ENCODE measurements at regions not wholly inside any gene's neighbourhood (a gene's known extent, or its start where the extent isn't known, plus 50 kb on each side); places are given as distances from the start of the nearest gene placed in this dataset.
"Not testable (repeated sequence)": the region's sequence is repeated elsewhere in the genome, so short reads cannot be mapped to it uniquely, and the experiment has no call there.

DNA sequence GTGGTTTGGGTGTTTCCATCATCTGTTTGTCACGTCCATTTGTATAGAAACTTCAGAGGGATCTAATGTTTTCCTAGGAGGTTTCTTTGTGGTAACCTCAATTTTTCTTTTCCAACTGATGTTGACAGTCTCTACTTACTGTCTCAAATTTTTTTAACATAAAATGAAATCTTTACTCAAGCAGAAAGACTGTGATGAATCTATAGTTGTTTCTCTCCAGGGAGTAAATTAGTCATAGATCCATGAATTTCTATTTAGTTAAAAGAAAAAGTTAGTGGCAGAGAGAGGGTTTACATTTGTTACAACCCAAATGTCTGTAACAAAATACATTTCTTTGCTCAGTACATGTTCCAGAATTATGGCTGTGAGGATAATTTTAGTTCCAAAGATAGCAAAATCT is 161.6 kb downstream of the DISP1 start:
- H3K27me3 Mint-ChIP-seq (ENCODE audit: low read depth), result no peaks in the 10 kb centered on the region
- H3K4me3 Mint-ChIP-seq, result no peak overlapping the region
- H3K9me3 Mint-ChIP-seq, result peaks cover 2% of the 10 kb centered on the region
- H3K36me3 Mint-ChIP-seq (ENCODE audit: low read depth), result peaks cover 3% of the 10 kb centered on the region
- TF ChIP-seq, protein P1, sequence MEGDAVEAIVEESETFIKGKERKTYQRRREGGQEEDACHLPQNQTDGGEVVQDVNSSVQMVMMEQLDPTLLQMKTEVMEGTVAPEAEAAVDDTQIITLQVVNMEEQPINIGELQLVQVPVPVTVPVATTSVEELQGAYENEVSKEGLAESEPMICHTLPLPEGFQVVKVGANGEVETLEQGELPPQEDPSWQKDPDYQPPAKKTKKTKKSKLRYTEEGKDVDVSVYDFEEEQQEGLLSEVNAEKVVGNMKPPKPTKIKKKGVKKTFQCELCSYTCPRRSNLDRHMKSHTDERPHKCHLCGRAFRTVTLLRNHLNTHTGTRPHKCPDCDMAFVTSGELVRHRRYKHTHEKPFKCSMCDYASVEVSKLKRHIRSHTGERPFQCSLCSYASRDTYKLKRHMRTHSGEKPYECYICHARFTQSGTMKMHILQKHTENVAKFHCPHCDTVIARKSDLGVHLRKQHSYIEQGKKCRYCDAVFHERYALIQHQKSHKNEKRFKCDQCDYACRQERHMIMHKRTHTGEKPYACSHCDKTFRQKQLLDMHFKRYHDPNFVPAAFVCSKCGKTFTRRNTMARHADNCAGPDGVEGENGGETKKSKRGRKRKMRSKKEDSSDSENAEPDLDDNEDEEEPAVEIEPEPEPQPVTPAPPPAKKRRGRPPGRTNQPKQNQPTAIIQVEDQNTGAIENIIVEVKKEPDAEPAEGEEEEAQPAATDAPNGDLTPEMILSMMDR (IDR thresholded peaks at IDR 0.05; ENCODE audit: unreplicated experiment in 3 of 3), result no peak
- peak overlapping the region; percentile 46 to 89 (median 72) for H3K27ac Mint-ChIP-seq
- H3K4me1 Mint-ChIP-seq, result peaks cover 46% of the 10 kb centered on the region

DNA sequence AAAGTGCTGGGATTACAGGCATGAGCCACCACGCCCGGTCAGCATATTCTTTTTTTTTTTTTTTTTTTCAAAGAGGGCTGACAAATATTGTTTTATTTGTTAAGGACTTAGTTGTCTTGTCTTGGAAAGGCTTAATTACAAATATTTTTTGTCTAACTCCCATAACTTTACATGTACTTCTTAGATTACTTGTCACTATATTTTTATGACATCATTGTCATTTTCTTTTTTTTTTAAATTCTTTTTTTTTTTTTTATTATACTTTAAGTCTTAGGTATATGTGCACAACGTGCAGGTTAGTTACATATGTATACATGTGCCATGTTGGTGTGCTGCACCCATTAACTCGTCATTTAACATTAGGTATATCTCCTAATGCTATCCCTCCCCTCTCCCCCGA is 162.5 kb downstream of the DISP1 start:
- not testable (repeated sequence) for H3K4me3 Mint-ChIP-seq; H3K27me3 Mint-ChIP-seq (ENCODE audit: low read depth); H3K27ac Mint-ChIP-seq; H3K9me3 Mint-ChIP-seq; H3K36me3 Mint-ChIP-seq (ENCODE audit: low read depth)
- peaks cover 44% of the 10 kb centered on the region for H3K4me1 Mint-ChIP-seq

DNA sequence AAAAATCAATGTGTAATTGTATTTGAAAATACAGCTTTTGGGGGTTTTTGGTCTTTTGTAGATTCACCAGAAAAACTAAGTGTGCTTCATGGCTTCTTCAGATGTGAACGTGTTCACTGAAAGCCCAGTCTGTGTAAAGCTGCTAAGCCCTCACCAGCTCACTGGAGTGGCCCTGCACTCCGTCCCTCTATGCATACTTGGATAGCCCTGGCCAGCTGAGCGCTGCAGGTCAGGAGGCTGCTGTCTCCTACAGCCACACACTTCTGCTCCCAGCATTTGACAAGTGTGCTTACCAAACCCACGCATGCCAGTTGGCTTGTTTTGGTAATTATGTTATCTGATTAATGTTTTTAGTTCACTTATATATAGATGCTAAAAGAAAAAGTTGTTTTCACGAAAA is 163.5 kb downstream of the TLR5 start:
- Mint-ChIP-seq H3K36me3 (ENCODE audit: low read depth) (peaks cover 8% of the 10 kb centered on the region), H3K4me1 (peaks cover 29% of the 10 kb centered on the region), H3K27me3 (ENCODE audit: low read depth) (no peaks in the 10 kb centered on the region), H3K9me3 (peaks cover 2% of the 10 kb centered on the region), H3K27ac (peak overlapping the region in 1 of 3 experiments; percentile 62), H3K4me3 (no peak overlapping the region)
- TF ChIP-seq, protein P1 (IDR thresholded peaks at IDR 0.05; ENCODE audit: unreplicated experiment in 3 of 3), result no peak

DNA sequence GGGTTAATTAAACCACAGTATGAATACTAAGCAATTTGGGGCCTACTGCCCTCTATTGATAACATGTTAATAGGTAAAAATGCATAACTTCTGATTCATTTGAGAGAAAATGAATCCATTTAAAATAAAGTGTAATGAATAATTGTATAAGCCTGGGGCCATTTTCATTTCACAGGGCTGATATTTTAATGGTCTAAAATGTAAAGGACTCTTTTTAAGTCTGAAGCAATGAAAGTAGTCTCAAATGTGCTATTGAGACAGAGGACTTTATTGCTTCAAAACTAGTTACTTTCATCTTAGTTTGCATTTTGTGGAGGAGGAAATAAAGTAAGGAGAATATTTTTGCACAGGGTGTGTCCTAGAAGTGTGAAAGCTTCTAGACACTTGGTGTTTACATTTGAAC is 155.4 kb downstream of the TLR5 start:
- Mint-ChIP-seq H3K9me3 (no peaks in the 10 kb centered on the region), H3K4me3 (no peak overlapping the region), H3K27ac (no peak overlapping the region), H3K27me3 (ENCODE audit: low read depth) (no peaks in the 10 kb centered on the region), H3K36me3 (ENCODE audit: low read depth) (peaks cover 16% of the 10 kb centered on the region), H3K4me1 (no peaks in the 10 kb centered on the region)
- TF ChIP-seq, protein P1 (IDR thresholded peaks at IDR 0.05; ENCODE audit: unreplicated experiment in 3 of 3), result no peak

DNA sequence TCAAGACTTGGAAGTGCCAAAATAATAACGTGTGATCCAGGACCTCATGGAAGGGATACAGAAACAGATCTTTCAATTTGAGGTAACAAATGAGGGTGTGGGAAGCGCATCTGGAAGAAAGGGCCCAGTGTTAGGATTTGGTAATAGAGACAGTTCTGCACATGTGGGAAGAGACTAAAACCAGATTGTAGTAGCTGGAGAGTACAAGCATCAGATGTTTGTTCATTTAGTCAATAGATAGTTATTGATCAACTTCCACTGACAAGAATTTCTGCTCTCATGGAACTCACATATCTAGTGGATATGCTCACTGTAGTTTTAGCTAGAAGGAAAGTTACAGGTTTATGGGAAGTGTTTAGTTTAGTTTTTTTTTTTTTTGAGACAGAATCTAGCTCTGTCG is 153.6 kb downstream of the TLR5 start:
- TF ChIP-seq, protein P1 (IDR thresholded peaks at IDR 0.05; ENCODE audit: unreplicated experiment in 3 of 3), result no peak

DNA sequence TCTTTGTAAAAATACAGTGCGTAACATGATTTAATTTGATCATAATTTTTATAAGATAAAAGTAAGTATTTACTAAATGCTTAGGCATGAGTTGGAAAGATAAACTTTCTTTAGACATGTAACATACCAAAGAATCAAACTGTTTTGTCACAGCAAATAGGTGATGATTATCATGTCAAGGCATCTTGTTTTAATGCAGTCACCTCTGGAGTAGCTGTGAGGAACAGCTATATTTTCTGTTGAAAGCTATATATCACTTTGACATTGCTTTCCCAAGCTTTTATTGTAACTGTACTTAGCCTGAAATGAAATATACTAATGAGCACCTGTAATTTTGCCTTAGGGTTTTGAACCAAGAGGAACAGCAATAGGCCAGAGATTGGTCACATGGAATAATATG is 151.9 kb downstream of the TLR5 start:
- peaks cover 20% of the 10 kb centered on the region for H3K36me3 Mint-ChIP-seq (ENCODE audit: low read depth)
- no peak overlapping the region for H3K27ac Mint-ChIP-seq
- H3K27me3 Mint-ChIP-seq (ENCODE audit: low read depth), result no peaks in the 10 kb centered on the region
- TF ChIP-seq, protein P1 (IDR thresholded peaks at IDR 0.05; ENCODE audit: unreplicated experiment in 3 of 3), result no peak
- peaks cover 14% of the 10 kb centered on the region for H3K4me1 Mint-ChIP-seq
- no peaks in the 10 kb centered on the region for H3K9me3 Mint-ChIP-seq
- H3K4me3 Mint-ChIP-seq, result no peak overlapping the region

More for the DNA sequence above, 153.6 kb downstream of the TLR5 start:
- no peak overlapping the region for H3K4me3 Mint-ChIP-seq
- H3K27ac Mint-ChIP-seq, result peak overlapping the region in 1 of 3 experiments; percentile 5
- H3K36me3 Mint-ChIP-seq (ENCODE audit: low read depth), result peaks cover 24% of the 10 kb centered on the region
- H3K4me1 Mint-ChIP-seq, result no peaks in the 10 kb centered on the region
- H3K9me3 Mint-ChIP-seq, result no peaks in the 10 kb centered on the region
- H3K27me3 Mint-ChIP-seq (ENCODE audit: low read depth), result no peaks in the 10 kb centered on the region

Measured in nephron (organoid).